ENCODE measurements at regions not wholly inside any gene's neighbourhood (a gene's known extent, or its start where the extent isn't known, plus 50 kb on each side); places are given as distances from the start of the nearest gene placed in this dataset.
"Not testable (repeated sequence)": the region's sequence is repeated elsewhere in the genome, so short reads cannot be mapped to it uniquely, and the experiment has no call there.

DNA sequence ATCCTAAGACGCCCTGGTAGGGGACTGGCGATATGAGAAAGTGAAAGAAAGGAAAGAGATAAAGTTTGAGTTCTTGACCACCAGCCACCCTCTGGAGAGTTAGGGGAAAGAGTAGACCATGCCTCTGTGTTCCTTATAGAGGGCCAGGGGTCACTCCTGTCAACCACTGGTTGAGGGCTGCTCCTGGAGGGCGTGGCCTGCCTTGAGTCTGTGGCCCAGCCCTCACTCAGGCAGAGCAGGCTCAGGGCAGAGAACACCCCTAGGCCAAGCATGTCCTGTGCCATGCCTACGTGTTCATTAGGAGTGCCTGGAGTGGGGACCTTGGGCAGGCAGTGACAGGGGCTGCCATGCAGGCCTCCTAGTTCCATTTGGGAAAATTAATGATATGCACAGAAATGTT lies 161.1 kb upstream of the EPB41L3 start:
- H3K36me3 ChIP-seq (ENCODE audit: control insufficient read depth in 5 of 5, insufficient read depth in 5 of 5, low read length in 5 of 5): no peaks in the 10 kb centered on the region
- H3K9ac ChIP-seq (ENCODE audit: low read length in 5 of 5): no peak overlapping the region
- no peak overlapping the region for H3K4me3 ChIP-seq (ENCODE audit: low read depth in 1 of 5, low read length in 5 of 5)
- no peaks in the 10 kb centered on the region for H3K4me1 ChIP-seq (ENCODE audit: control insufficient read depth in 5 of 5, insufficient read depth in 5 of 5, low read length in 5 of 5)
- no peaks in the 10 kb centered on the region for H3K27me3 ChIP-seq (ENCODE audit: control insufficient read depth in 5 of 5, insufficient read depth in 4 of 5, low read length in 5 of 5)
- H3K9me3 ChIP-seq (ENCODE audit: control insufficient read depth in 5 of 5, low read length in 5 of 5): peaks cover 0 to 2% (median 0%) of the 10 kb centered on the region in 5 donors
- H3K27ac ChIP-seq (ENCODE audit: low read depth, low read length): no peak overlapping the region

DNA sequence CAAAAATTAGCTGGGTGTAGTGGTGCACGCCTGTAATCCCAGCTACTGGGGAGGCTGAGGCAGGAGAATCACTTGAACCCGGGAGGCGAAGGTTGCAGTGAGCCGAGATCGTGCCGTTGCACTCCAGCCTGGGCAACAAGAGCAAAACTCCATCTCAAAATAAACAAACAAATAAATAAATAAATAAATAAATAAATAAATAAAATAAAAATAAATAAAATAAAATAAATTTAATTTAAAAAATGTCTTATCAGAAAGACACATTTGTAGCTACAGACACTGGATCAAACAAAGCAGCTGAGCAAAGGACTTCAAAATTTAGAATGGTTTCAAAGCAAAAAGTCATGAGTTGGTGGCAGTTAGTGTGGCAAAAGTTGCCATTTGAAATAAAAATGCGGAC lies 158.2 kb upstream of the EPB41L3 start:
- not testable (repeated sequence) for H3K9me3 ChIP-seq (ENCODE audit: control insufficient read depth in 5 of 5, low read length in 5 of 5); H3K4me3 ChIP-seq (ENCODE audit: low read depth in 1 of 5, low read length in 5 of 5); H3K27me3 ChIP-seq (ENCODE audit: control insufficient read depth in 5 of 5, insufficient read depth in 4 of 5, low read length in 5 of 5)

DNA sequence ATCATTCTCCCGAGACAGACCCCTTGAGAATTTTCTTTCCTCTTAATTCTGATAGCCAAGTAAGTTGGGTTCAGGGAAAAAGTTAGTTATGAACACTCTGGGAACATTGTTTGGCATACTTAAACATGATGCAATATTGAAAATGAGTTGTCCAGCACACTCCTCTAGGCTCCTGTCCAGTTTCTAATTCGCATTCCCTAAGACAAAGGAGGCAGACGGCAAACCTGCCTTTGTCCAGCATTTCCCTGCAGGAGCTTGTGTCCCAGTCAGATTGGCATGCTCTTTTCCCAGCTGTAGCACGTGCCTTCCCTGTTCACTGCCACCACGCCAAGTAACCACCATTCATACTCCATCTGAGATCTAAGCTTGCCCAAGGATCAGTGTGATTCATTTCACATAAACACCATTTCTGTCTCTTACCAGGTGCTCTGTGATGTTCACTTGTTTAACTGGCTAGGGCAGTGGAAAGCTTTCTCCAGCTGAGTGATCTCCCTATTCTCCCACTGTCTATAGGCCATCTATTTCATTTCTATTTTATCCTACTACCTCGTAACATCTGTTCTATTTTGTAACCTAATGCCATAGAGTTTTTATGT lies 150.0 kb upstream of the EPB41L3 start:
- Histone ChIP-seq H3K4me3 (ENCODE audit: low read depth in 1 of 5, low read length in 5 of 5) (peak overlapping the region in 1 of 5 donors; percentile 7), H3K36me3 (ENCODE audit: control insufficient read depth in 5 of 5, insufficient read depth in 5 of 5, low read length in 5 of 5) (no peaks in the 10 kb centered on the region), H3K9me3 (ENCODE audit: control insufficient read depth in 5 of 5, low read length in 5 of 5) (peaks cover 0 to 5% (median 5%) of the 10 kb centered on the region in 5 donors), H3K27ac (ENCODE audit: low read depth, low read length) (no peak overlapping the region), H3K9ac (ENCODE audit: low read length in 5 of 5) (no peak overlapping the region), H3K27me3 (ENCODE audit: control insufficient read depth in 5 of 5, insufficient read depth in 4 of 5, low read length in 5 of 5) (no peaks in the 10 kb centered on the region), H3K4me1 (ENCODE audit: control insufficient read depth in 5 of 5, insufficient read depth in 5 of 5, low read length in 5 of 5) (peaks cover 0 to 10% (median 4%) of the 10 kb centered on the region in 5 donors)

More for the DNA sequence above, 158.2 kb upstream of the EPB41L3 start:
- not testable (repeated sequence) for H3K36me3 ChIP-seq (ENCODE audit: control insufficient read depth in 5 of 5, insufficient read depth in 5 of 5, low read length in 5 of 5); H3K27ac ChIP-seq (ENCODE audit: low read depth, low read length); H3K9ac ChIP-seq (ENCODE audit: low read length in 5 of 5); H3K4me1 ChIP-seq (ENCODE audit: control insufficient read depth in 5 of 5, insufficient read depth in 5 of 5, low read length in 5 of 5)

DNA sequence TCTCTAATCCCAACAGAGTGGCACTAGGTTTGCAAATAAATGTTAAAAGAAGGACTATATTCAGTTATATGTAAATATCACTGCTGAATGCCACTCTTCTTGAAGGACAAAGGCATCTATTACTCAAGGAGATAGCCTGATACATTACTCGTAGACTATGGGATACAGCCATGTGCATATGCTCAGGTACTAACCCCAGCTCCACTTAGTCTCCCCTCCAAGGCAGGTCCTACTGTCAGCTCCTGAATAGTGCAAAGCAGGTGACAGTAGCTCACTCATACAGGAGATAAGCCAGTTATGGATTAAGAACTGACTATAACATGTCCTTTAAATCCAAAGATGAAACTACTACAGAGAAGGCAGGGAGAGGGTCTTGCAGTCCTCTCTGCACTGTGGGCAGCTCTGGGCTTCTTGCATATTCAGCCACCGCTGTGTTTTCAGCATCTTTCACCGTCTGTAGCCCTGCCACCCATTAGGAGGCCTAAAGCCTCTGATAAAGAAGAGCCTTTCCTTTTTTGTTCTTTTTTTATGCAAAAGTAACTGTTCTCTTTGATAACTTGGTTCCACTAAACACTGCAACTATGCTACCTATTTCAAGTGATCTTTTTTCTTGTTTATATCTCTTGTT lies 135.1 kb upstream of the EPB41L3 start:
- Histone ChIP-seq H3K4me1 (ENCODE audit: control insufficient read depth in 5 of 5, insufficient read depth in 5 of 5, low read length in 5 of 5) (no peaks in the 10 kb centered on the region), H3K4me3 (ENCODE audit: low read depth in 1 of 5, low read length in 5 of 5) (no peak overlapping the region), H3K27ac (ENCODE audit: low read depth, low read length) (no peak overlapping the region), H3K9ac (ENCODE audit: low read length in 5 of 5) (no peak overlapping the region), H3K9me3 (ENCODE audit: control insufficient read depth in 5 of 5, low read length in 5 of 5) (no peaks in the 10 kb centered on the region), H3K27me3 (ENCODE audit: control insufficient read depth in 5 of 5, insufficient read depth in 4 of 5, low read length in 5 of 5) (no peaks in the 10 kb centered on the region), H3K36me3 (ENCODE audit: control insufficient read depth in 5 of 5, insufficient read depth in 5 of 5, low read length in 5 of 5) (no peaks in the 10 kb centered on the region)

DNA sequence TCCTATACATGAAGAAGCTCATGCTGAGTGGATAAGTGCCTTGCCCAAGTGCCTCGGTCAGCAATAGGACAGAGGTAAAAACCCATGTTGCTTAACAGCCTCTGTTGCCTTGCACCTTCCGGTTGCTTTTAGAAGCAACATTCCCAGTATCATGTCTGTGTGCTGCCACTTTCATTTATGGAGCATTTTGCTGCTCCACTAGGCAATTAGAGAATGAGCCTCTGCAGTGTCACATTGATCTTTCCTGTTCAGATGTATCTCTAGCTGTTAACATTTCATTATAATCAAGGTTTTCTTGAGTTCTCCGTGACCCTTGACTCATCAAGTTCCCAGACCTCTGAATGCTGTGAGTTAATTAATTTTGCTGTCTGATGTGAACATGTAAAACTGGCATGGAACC lies 134.5 kb upstream of the EPB41L3 start:
- no peaks in the 10 kb centered on the region for H3K9me3 ChIP-seq (ENCODE audit: control insufficient read depth in 5 of 5, low read length in 5 of 5)

DNA sequence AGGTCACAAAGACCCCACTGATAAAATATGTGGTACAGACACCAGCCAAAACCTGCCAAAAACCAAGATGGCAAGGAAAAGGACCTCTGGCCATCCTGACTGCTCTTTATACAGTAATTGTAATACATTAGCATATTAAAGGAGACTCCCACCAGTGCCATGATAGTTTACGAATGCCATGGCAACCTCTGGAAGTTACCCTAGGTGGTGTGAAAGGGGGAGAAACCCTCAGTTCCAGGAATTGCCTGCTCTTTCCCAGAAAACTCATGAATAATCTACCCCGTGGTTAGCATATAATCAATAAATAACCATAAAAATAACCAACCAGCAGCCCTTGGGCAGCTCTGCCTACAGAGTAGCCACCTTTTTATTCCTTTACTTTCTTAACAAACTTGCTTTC lies 129.8 kb upstream of the EPB41L3 start:
- no peaks in the 10 kb centered on the region for H3K27me3 ChIP-seq (ENCODE audit: control insufficient read depth in 5 of 5, insufficient read depth in 4 of 5, low read length in 5 of 5)
- H3K27ac ChIP-seq (ENCODE audit: low read depth, low read length): no peak overlapping the region
- no peaks in the 10 kb centered on the region for H3K36me3 ChIP-seq (ENCODE audit: control insufficient read depth in 5 of 5, insufficient read depth in 5 of 5, low read length in 5 of 5)
- H3K9me3 ChIP-seq (ENCODE audit: control insufficient read depth in 5 of 5, low read length in 5 of 5): no peaks in the 10 kb centered on the region
- H3K9ac ChIP-seq (ENCODE audit: low read length in 5 of 5): no peak overlapping the region
- no peaks in the 10 kb centered on the region for H3K4me1 ChIP-seq (ENCODE audit: control insufficient read depth in 5 of 5, insufficient read depth in 5 of 5, low read length in 5 of 5)
- no peak overlapping the region for H3K4me3 ChIP-seq (ENCODE audit: low read depth in 1 of 5, low read length in 5 of 5)

More for the DNA sequence above, 134.5 kb upstream of the EPB41L3 start:
- H3K27me3 ChIP-seq (ENCODE audit: control insufficient read depth in 5 of 5, insufficient read depth in 4 of 5, low read length in 5 of 5): no peaks in the 10 kb centered on the region
- H3K4me3 ChIP-seq (ENCODE audit: low read depth in 1 of 5, low read length in 5 of 5): no peak overlapping the region
- H3K36me3 ChIP-seq (ENCODE audit: control insufficient read depth in 5 of 5, insufficient read depth in 5 of 5, low read length in 5 of 5): no peaks in the 10 kb centered on the region
- no peaks in the 10 kb centered on the region for H3K4me1 ChIP-seq (ENCODE audit: control insufficient read depth in 5 of 5, insufficient read depth in 5 of 5, low read length in 5 of 5)
- H3K27ac ChIP-seq (ENCODE audit: low read depth, low read length): no peak overlapping the region
- H3K9ac ChIP-seq (ENCODE audit: low read length in 5 of 5): no peak overlapping the region

DNA sequence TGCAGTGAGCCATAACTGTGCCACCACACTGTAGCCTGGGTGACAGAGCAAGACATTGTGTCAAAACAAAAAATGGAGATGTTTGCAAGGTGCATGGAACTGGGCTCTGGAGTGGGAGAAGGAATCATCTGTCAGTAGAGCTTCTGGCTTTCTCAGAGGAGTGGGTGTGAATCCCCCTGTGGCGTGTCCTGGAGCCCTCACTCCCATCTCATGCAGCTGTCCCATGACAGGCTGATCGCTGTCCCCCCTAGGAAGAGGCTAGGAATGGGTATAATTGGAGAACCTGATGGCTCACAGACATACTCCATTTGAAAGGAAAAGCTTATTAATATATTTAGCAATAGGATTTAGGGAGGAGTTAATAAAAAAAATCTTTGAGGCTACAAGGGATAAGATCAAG lies 125.8 kb upstream of the EPB41L3 start:
- H3K9ac ChIP-seq (ENCODE audit: low read length in 5 of 5): no peak overlapping the region
- no peak overlapping the region for H3K27ac ChIP-seq (ENCODE audit: low read depth, low read length)
- H3K27me3 ChIP-seq (ENCODE audit: control insufficient read depth in 5 of 5, insufficient read depth in 4 of 5, low read length in 5 of 5): no peaks in the 10 kb centered on the region
- H3K4me1 ChIP-seq (ENCODE audit: control insufficient read depth in 5 of 5, insufficient read depth in 5 of 5, low read length in 5 of 5): no peaks in the 10 kb centered on the region
- no peak overlapping the region for H3K4me3 ChIP-seq (ENCODE audit: low read depth in 1 of 5, low read length in 5 of 5)
- H3K36me3 ChIP-seq (ENCODE audit: control insufficient read depth in 5 of 5, insufficient read depth in 5 of 5, low read length in 5 of 5): no peaks in the 10 kb centered on the region
- H3K9me3 ChIP-seq (ENCODE audit: control insufficient read depth in 5 of 5, low read length in 5 of 5): no peaks in the 10 kb centered on the region

DNA sequence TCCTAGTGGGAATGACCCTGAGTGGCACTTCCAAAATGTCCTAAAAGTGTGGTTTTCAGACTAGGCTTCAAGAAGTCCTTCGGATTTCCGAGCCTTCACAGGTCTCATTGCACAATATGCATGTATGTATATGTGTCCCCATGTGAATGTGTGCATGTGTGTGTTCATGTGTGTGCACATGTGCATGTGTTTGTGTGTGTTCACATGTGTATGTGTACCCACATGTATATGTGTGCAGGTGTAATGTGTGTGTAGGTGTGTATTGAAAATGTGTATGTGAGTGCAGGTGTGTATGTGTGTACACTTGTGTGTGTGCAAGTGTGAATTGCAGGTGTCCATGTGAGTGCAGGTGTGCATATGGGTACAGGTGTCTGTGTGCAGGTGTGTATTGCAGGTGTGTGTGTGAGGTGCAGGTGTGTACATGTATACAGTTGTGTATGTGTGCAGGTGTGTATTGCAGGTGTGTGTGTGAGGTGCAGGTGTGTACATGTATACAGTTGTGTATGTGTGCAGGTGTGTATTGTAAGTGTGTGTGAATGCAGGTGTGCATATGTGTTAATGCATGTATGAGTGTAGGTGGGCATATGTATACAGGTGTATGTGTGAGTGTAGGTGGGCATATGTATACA lies 124.4 kb upstream of the EPB41L3 start:
- no peaks in the 10 kb centered on the region for H3K9me3 ChIP-seq (ENCODE audit: control insufficient read depth in 5 of 5, low read length in 5 of 5)
- no peaks in the 10 kb centered on the region for H3K27me3 ChIP-seq (ENCODE audit: control insufficient read depth in 5 of 5, insufficient read depth in 4 of 5, low read length in 5 of 5)
- no peaks in the 10 kb centered on the region for H3K36me3 ChIP-seq (ENCODE audit: control insufficient read depth in 5 of 5, insufficient read depth in 5 of 5, low read length in 5 of 5)
- H3K9ac ChIP-seq (ENCODE audit: low read length in 5 of 5): no peak overlapping the region
- no peak overlapping the region for H3K4me3 ChIP-seq (ENCODE audit: low read depth in 1 of 5, low read length in 5 of 5)
- H3K4me1 ChIP-seq (ENCODE audit: control insufficient read depth in 5 of 5, insufficient read depth in 5 of 5, low read length in 5 of 5): no peaks in the 10 kb centered on the region
- H3K27ac ChIP-seq (ENCODE audit: low read depth, low read length): no peak overlapping the region

DNA sequence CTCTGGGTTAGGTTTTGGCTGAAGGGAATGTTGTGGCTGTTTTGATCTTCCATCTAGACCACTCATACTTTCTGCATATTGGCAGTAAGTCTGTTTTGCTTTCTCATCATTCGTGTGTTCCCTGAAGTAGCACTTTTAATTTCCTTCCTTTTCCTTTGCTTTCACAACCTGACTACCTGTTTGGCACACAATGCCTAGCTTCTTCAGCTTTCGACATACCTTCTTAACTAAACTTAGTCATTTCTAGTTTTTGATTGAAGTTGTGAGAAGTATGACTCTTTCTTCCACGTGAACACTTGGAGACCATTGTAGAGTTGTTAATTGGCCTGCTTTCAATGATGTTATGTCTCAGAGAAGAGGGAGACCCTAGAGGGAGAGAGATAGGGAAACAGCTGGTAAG lies 123.6 kb upstream of the EPB41L3 start:
- Histone ChIP-seq H3K36me3 (ENCODE audit: control insufficient read depth in 5 of 5, insufficient read depth in 5 of 5, low read length in 5 of 5) (no peaks in the 10 kb centered on the region), H3K4me3 (ENCODE audit: low read depth in 1 of 5, low read length in 5 of 5) (no peak overlapping the region), H3K9me3 (ENCODE audit: control insufficient read depth in 5 of 5, low read length in 5 of 5) (no peaks in the 10 kb centered on the region), H3K4me1 (ENCODE audit: control insufficient read depth in 5 of 5, insufficient read depth in 5 of 5, low read length in 5 of 5) (no peaks in the 10 kb centered on the region), H3K27ac (ENCODE audit: low read depth, low read length) (no peak overlapping the region), H3K27me3 (ENCODE audit: control insufficient read depth in 5 of 5, insufficient read depth in 4 of 5, low read length in 5 of 5) (no peaks in the 10 kb centered on the region), H3K9ac (ENCODE audit: low read length in 5 of 5) (no peak overlapping the region)

DNA sequence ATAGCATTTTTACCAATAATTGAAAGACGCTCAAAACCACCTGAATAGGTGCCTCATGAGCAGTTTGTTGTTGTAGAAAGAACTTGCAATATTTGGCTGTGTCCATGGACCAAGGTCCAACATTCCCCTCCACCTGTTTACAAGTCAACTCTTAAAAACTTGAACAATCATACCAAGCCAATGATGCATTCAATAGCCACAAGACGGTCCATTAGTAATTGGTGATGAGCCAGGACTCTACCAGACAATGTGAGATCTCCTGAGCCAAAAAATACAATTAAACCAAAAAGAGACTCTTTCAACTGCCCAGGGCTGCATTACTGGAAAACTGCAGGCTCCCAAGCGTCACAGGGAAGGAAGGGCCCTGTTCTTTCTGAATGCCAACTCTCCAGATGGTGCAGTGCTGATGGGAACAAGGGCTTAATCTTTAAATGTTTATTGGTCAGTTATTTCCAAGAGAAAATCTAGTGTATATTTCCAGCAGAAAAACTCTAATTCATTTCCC lies 118.8 kb upstream of the EPB41L3 start:
- no peaks in the 10 kb centered on the region for H3K36me3 ChIP-seq (ENCODE audit: control insufficient read depth in 5 of 5, insufficient read depth in 5 of 5, low read length in 5 of 5)
- H3K9me3 ChIP-seq (ENCODE audit: control insufficient read depth in 5 of 5, low read length in 5 of 5): no peaks in the 10 kb centered on the region
- no peak overlapping the region for H3K4me3 ChIP-seq (ENCODE audit: low read depth in 1 of 5, low read length in 5 of 5)
- H3K27me3 ChIP-seq (ENCODE audit: control insufficient read depth in 5 of 5, insufficient read depth in 4 of 5, low read length in 5 of 5): no peaks in the 10 kb centered on the region
- no peak overlapping the region for H3K27ac ChIP-seq (ENCODE audit: low read depth, low read length)
- H3K4me1 ChIP-seq (ENCODE audit: control insufficient read depth in 5 of 5, insufficient read depth in 5 of 5, low read length in 5 of 5): no peaks in the 10 kb centered on the region
- H3K9ac ChIP-seq (ENCODE audit: low read length in 5 of 5): no peak overlapping the region
